Stimulated activated CD4-positive, alpha-beta T cell treated with anti-CD3 and anti-CD28 coated beads, Interleukin-2, amount 100 ng/mL, for 4 hours (primary cell): ENCODE measurements at regions not wholly inside any gene's neighbourhood (a gene's known extent, or its start where the extent isn't known, plus 50 kb on each side); places are given as distances from the start of the nearest gene placed in this dataset.

Experiments used
- DNase-seq: peaks from one replicate; pipeline ENCODE4 v3.0.0-alpha.2; 2020; ENCODE audit warnings: low read depth

DNA sequence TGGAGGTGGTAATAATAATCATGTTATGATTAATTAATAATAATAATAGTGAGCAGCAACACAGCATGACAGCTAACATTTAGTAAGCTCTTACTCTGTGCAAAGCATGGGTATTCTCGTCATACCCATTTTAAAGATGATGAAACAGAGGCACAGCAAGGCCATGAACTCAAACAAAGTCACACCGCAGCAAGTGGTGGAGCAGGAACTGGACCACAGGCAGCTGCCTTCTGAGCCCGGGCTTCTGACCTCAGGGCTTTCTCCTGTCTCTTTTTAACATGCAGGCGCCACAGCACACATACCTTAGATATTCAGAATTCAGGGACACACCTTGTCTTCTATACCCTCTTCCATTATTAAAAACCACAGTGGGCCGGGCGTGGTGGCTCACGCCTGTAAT is 50.7 kb upstream of the SPATA12 start:
- DNase-seq, result no peak

DNA sequence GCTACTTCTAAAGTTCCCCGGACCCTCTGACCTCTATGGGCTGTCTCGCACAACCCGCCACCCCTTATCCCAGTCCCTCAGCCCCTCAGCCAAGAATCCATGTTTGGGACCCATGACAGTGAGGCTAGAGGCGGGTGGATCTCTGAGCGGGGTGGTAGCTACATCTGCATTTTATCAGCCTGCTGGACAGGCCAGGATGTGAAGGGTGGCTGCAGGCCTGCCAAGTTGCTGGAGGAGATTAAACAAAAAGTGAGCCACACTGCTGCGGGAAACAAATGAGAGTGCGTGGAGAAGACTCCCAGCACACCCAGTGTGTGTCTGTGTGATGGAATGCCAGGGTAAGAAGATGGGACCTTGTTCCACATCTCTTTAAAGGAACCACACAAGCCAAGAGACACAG is 51.1 kb upstream of the SPATA12 start:
- no peak for DNase-seq

DNA sequence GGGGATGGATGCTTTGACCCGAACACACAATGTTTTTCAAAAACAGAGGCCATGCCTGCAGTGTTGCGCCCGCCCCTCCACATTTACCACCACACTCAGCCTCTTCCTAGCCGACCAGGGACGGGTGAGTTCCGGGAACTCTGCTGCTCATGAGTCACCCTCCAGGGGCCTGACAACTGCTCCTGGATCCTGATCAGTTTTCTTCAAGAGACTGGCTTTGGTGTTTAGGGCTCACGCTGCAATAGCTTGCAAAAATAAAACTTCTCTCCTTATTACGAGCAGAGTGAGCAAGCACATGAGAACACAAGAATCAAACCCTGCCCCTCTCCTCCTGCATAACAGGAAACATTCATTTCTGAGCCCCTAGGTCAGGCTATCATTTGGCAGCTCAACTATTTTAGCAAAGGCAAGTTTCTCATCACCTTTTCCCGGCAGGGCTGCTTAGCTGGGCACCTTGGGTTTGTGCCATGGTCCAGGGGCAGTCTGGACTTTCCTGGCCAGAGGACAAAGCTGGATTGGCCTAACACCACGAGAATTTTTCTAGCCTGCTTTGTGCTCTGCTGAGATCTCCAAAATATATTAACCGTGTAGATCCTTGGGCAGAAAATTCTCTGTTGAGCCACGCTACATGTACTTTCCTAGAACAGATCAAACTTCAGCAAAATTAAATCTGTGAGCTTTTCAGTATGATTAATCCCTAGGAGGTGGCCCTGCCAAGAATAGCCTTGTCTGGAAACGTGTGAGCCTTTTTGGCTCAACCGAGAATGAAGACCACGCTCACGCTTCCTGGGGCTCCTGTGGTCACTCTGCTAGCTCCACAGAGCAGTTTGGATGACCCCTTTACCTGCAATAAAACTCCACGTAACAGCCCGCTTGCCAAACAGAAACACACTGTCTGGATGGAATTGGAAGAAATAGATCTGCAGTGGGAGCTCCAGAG is 52.7 kb upstream of the SPATA12 start:
- DNase-seq, result no peak

DNA sequence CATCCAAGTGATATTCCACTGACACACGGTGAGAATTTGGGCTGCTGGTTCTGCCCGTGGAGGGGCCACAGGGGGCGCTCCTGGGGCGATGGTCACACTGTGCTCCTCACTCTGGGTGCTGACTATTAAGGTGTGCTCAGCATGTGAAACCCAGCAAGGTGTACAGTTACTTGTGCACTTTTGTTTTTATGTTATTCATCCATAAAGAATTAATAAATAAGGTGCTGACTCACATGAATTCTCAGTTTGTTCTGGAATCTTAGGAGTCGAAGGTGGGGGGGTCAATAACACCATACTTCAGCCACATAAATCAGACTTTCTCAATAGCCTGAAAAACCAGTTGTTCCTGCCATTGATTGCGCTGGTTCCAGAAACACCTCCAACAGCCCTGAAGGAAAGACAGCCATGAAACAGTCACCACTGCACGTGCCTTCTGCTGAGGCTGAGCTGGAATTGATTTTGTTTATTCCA is 53.5 kb upstream of the SPATA12 start:
- DNase-seq, result no peak

DNA sequence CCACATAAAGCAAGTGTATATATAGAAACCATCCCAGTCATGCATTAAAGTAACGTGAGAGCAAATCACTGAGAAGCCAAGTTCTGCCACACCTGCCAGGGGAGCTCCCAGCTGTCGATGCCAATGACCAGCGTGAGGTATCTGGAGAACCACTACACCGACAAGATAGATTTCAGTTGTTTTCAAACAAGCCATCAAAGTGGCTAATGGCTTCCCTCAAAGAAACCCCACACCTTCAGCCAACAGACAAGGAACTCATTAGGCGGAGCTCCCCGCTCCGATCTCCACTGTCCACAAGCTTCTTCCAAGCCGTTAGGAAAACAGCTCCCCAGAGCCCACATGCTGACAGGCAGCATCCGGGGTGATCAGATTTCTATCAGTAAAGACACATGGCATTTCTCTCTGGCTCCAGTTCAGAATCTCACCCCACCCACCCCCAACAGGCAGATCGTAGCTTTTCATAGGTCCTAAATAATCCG is 54.2 kb upstream of the SPATA12 start:
- DNase-seq, result no peak

DNA sequence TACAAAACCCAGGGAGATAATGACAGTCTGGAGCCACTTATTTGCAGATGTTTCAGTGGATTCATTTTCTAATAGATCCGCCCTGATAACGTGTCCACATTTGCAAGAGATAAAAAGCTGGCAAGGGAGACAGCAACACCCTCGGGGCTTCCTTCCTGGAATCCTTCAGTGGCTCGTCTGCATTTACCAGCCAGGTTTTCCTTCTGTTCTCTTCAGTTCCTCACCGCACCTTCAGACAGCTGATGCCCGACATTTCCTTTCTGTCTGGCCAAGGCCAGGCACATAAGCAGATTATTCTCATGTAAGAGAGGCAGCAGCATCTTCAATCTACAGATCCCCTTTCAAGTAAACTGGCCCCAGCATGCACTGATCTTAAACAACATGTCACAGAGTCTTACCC is 56.2 kb upstream of the SPATA12 start:
- DNase-seq, result no peak

DNA sequence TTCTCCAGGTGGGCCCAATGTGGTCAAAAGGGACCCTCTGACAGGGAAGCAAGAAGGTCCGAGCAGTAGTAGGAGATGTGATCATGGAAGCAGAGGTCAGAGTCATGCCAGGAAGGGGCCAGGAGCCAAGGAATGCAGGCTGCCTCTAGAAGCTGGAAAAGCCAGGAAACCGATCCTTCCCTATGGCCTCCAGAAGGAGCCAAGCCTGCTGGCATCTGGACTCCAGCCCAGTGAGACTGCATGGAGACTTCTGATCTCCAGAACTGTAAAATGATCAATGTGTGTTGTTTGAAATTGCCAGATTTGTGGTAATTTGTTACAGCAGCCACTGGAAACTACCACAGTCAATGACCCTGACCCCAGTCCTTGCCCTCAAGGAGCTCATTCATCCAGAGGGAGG is 56.8 kb upstream of the SPATA12 start:
- no peak for DNase-seq

DNA sequence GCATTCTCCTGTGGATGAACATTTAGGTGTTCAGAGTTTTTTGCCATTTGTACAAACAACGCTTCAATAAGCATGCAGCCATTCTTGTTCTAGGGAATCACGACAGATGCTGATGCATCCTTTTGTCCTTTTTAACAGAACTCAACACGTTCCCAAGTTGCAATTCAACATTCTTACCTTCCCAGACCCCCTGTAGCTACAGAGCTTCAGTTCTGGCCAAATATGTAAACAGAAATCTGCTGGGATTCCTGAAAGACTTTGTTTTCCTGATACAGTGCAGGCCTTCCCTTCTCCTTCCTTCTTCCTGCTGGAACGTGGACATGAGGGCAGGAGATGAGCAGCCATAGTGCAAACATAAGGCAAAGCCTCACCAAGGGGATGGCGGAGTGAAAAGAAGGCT is 59.1 kb upstream of the SPATA12 start:
- no peak for DNase-seq

DNA sequence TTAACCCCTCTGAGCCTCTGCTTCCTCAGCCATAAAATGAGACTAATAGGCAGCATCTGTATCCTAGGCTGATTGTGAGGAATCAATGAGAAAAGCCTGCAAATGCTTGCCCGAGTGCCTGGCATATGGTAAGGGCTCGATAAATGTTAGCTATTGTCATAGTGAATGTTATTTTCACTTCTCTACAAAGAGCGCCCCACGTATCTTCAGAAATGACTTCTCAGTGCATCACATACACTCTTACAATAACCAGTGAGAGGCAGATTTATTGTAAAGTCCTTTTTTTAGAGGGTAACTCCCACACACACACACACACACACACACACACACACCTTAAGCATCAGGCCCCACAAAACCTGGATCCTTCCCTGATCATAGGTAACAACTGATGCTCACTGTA is 60.5 kb upstream of the SPATA12 start:
- no peak for DNase-seq

DNA sequence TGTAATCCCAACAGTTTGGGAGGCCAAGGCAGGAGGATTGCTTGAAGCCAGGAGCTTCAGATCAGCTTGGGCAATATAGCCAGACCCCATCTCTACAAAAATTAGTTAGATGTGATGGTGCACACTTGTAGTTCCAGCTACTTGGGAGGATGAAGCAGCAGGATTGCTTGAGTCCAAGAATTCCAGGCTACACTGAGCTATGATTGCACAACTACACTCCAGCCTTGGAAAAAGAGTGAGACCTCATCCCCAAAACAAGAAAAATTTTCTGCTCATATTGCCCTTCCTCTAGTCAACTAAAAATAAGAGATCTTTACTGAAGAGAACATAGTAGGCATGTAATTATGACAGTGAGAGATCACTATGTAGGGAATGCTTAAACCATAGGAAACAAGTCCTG is 60.9 kb upstream of the SPATA12 start:
- no peak for DNase-seq

DNA sequence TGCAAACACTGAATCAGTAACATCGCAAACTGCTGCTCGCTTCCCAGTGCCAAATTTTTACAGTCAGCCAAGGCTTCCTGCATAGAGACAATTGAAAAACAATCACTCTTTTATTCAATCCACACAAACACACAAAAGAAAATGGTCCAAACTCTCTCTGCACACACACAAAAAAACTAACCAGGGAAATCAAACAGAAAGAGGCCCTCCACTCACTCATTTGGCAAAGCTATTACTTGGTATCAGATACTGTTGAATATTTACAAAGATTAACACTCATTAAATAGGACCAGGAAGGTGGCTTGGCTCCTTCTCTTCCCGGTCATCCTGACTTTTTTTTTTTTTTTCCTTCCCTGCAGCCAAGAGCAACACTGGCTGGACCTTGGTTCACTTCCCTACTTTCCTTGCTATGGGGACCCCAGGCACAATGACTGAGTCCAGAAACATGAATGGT is 62.4 kb upstream of the SPATA12 start:
- no peak for DNase-seq

DNA sequence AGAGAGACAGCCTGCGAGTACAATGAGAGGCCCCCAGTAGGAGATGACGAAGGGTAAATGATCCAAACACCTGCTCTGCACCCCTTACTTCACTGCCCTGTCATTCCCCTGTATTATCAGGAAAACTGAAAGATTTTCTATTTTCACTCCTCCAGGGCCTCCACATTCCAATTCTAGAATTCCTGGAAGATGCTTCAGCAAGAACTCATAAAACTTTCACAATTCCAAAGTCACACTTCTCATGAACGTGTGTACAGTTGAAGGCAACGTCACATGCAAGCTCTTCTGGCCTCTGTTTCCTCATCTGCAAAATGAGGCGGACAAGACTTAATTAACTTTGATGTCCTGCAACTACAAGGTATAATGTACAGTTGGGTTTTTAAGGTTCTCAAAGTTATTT is 62.8 kb upstream of the SPATA12 start:
- no peak for DNase-seq

DNA sequence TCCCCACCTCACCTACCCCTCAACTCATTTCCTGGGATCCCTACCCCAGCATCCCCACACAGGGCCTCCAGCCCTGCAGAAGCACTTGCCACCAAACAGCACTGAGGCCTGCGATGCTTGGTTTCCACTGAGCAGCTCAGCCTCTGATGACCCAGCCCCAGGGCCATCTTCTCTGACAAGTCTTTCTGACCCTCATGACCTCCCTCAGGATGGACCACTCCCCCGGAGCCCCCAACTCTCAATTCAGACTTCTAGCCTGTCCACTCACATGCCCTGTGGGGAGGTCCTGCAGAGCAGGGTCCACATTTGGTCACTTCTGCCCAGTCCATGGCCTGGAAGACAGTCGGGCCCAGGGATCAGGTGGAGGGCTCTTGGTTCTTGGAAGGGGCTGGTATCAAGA is 63.4 kb upstream of the SPATA12 start:
- no peak for DNase-seq

DNA sequence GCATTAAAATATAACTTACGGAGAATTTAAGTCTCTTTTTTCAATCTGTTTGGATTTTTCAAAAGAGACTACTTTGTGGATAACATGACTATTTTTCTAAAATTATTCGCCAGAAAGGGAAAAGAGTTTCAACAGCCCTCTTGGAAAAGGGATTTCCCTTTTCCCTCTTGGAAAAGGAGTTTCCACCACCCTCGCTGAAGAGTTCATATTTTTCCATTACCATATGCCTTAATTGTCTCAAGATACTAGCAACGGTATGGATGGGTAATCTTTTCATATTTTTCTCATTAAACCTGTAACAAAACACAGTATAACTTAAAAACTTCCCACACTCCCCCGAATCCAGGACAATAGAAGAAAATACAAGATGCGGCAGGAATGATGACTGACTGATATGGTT is 66.1 kb upstream of the SPATA12 start:
- no peak for DNase-seq

DNA sequence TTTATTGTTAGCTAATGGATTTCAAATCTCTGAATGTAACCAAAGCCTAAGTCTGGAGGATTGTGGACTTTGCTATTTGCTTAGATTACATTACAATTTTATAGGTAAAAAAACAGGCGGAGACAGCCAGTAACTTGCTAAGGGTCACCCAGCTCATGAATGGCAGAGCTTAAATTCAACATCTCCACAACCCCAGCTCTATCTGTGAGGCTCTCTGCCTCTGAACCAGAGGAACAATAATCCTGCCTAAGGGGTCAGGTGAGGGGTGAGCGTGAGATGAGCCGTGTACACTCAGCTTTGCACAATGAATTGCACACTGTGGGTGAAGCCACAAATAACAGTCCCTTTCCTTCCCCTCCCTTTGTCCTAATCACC is 69.8 kb upstream of the SPATA12 start:
- no peak for DNase-seq

DNA sequence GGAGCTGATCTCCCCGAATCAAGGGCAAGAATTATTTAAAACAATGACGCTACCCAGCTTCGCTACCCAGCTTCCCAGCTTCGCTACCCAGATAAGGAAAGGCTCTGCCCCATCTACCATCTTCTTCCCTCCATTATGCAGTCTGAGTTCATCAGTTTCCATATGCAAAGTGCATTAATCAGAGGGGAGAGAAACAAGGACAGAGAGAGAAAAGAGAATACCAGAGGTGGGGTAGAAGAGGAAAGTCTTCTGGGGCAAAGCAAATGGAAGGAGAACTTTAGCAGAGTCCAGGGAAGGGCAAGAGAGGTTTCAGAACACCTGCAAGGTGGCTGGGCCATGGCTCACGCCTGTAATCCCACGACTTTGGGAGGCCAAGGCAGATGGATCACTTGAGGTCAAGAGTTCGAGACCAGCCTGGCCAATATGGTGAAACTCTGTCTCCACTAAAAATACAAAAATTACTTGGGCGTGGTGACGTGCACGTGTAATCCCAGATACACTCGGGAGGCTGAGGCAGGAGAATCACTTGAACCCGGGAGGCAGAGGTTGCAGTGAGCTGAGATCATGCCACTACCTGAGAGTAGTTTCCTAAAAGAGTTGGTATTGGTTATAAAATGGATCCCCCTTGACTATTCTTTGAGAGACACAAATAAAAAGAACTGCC is 70.4 kb upstream of the SPATA12 start:
- DNase-seq, result no peak

DNA sequence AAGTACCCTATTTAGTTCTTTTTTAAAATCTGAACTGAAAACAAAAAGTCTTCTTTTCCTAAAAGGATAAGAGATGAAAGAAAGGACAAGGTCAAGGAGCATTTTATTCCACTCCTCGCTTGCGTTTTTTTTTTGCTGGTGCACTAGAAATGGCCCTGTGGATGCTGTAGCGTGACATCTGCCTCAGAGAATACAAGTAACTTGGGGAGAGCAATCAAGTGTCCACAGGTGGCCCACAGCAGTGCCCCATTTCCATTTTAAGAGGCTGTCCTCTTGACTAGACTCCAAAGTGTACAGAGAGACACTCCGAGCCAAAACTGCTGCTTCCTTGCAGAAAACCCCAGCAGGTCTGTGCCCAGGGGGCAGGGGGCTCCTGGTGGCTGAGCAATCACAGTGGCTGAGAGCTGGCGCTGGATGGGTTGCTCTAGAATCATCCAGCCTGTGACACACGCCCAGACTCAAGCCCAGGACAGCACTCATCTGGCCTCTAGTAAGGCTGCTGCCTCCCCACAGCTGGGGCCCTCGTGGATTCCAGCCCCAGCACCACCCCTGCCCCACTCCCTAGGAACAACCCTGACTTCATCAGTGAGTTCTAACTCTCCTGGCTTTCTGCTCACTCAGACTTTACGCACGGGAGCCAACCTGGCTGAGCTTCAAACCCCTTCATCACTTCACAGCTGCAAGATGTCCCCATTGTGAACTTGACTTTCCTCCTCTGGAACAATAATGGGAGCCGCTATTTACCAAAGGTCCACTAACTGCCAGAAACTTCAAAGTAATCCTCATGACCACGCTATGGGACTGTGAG is 71.1 kb upstream of the SPATA12 start:
- DNase-seq, result no peak

DNA sequence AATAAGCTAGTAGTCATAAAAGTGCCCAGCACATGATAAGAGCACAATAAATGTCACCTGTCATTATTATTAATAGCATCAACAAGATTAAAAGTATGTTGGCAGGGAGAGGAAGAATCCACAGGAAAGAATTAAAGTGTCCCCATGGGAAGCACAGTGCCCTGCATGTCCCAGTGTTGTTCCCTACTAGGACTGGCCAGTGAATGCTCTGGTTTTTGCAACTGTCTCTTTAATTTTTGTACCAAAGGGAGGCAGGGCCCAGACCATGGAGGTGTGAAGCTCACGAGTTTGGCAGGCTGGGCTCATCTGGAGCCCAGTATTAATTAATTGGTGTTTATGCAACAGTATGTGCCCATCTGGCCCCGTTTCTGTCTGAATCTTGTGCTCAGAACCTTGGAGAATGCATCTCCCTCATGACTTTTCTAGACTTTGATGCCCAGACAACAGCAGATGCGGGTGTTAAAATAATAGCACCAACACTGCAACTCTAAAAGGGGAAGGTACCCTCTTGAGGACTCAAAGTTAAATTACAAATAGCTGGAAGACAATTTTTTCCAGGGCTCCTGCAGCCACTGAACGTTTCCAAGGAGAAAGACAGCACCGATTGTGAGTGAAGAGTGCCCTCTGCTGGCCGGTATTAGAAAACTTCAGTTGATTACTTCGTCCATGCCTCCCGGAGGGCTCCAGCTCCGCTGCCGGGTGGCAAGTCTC is 71.9 kb upstream of the SPATA12 start:
- peak; percentile 54 for DNase-seq

DNA sequence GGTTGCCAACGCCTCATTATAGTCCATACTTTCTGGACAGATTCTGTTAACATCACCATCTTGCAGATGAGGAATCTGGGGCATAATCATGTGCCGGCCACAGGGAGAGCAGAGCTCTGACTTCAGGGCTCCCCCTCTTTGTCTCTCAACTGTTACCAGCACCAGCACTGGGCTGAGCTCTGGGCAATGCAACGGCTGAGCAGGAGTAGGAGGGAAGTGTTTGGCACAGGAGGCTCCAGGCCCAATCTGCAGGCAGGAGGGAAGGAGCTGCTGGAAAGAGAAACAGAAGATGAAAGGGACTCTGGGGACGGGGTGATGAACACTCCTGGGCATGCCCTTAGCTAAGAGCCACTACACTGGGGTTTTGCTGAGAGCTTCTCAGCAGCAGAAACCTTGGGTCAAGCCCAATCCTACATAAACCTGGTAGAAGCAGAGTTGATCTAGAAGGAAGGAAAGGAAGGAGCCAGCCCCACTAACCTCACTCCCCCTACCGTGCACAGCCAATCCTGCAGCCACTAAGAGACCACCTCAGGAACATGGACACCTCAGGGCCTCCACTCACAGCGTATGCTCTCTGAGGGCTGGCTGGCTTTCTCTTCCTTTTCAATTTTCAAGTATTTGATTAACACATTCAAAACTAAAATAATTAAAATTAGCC is 73.1 kb upstream of the SPATA12 start:
- no peak for DNase-seq

DNA sequence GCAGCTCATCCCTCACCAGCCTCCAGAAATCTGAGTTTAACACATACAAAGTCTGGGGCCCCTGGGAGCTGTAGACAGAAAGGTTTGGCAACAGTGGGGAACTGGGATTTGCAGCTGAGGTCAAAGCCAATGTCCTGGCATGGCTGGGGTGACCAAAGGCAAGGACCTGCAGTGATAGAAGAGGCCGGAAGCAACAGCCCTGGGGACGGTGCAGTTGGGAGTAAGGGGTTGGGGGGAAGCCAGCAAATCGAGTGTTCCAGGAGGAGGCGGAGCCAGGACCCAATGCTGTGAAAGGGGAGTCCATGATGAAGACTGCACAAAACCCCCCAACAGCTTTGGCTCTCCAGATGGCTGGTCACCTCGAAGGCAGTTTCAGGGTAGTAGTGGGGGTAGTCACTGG is 74.1 kb upstream of the SPATA12 start:
- DNase-seq, result no peak

DNA sequence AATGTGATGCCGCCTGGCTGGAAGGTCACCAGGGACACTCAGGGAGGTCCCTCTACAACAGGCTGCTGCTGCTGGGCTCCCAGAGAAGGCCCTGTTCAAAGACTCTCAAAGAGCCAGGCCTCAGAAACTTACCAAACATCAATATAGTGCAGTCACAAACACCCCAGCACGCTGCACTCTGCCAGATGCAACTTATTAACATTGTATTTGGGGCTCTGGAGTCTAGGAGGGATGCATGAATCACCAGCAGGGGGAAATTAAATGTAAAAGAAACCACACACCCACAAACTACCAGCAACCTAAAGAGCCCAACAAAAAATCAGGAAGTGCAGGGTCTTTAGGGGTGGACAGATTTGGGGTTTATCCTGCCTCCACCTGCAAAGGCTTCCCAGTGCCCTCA is 74.6 kb upstream of the SPATA12 start:
- peak; percentile 16 for DNase-seq
